HepG2 (cell line): ENCODE measurements at regions not wholly inside any gene's neighbourhood (a gene's known extent, or its start where the extent isn't known, plus 50 kb on each side); places are given as distances from the start of the nearest gene placed in this dataset.

Experiments used
- AHR ChIP-seq: IDR thresholded peaks from 2 replicates; pipeline ENCODE4 v1.6.1; 2018; ENCODE audit warnings: missing genetic modification reagents, missing compliant biosample characterization
- FOSL2 ChIP-seq: sonication (generic); formaldehyde crosslinking; IDR thresholded peaks from 2 replicates; pipeline ENCODE4 v1.4.0; 2020; ENCODE audit warnings: missing genetic modification reagents
- FOXM1 ChIP-seq: sonication (generic); formaldehyde crosslinking; IDR thresholded peaks from 2 replicates; pipeline ENCODE4 v1.5.0; 2020; ENCODE audit warnings: missing genetic modification reagents
- FOXP1 ChIP-seq, 2 experiments: fragments of 450-650 bp in 1 of 2; IDR thresholded peaks; 2 replicates each; pipeline ENCODE4 v1.6.1; 2017 to 2018; ENCODE audit warnings: antibody characterized with exemption in 1 of 2
- GPBP1L1 ChIP-seq: sonication (generic); formaldehyde crosslinking; IDR thresholded peaks from 2 replicates; pipeline ENCODE4 v1.5.0; 2020; ENCODE audit warnings: mild to moderate bottlenecking, missing genetic modification reagents
- HNF1B ChIP-seq: sonication (generic); formaldehyde crosslinking; IDR thresholded peaks from 2 replicates; pipeline ENCODE4 v1.5.1; 2020; ENCODE audit warnings: mild to moderate bottlenecking, moderate library complexity, missing genetic modification reagents
- JDP2 ChIP-seq: sonication (generic); formaldehyde crosslinking; IDR thresholded peaks from 2 replicates; pipeline ENCODE4 v1.8.1; 2022; ENCODE audit warnings: missing genetic modification reagents, borderline replicate concordance
- JUND ChIP-seq: sonication (generic); formaldehyde crosslinking; IDR thresholded peaks from 2 replicates; pipeline ENCODE4 v1.8.0; 2022; ENCODE audit warnings: mild to moderate bottlenecking, missing genetic modification reagents
- NKX3-1 ChIP-seq: sonication (generic); formaldehyde crosslinking; IDR thresholded peaks from 2 replicates; pipeline ENCODE4 v1.5.0; 2020; ENCODE audit warnings: missing genetic modification reagents
- NR2F1 ChIP-seq, 2 experiments: fragments of 450-650 bp in 1 of 2; formaldehyde crosslinking in 1 of 2; IDR thresholded peaks; 2 replicates each; pipeline versions ENCODE4 v1.5.0 to v1.6.1; 2016 to 2020; ENCODE audit warnings: mild to moderate bottlenecking in 1 of 2, missing compliant biosample characterization in 1 of 2, missing genetic modification reagents in 1 of 2, moderate library complexity in 1 of 2
- ONECUT2 ChIP-seq: sonication (generic); formaldehyde crosslinking; IDR thresholded peaks from 2 replicates; pipeline ENCODE4 v1.4.0; 2020; ENCODE audit warnings: missing genetic modification reagents
- PBX2 ChIP-seq: IDR thresholded peaks from 2 replicates; pipeline ENCODE4 v1.6.1; 2016; ENCODE audit warnings: control low read depth
- POGZ ChIP-seq: sonication (generic); formaldehyde crosslinking; IDR thresholded peaks from 2 replicates; pipeline ENCODE4 v1.4.0; 2020; ENCODE audit warnings: mild to moderate bottlenecking, missing genetic modification reagents
- RARG ChIP-seq: sonication (generic); formaldehyde crosslinking; IDR thresholded peaks from 2 replicates; pipeline ENCODE4 v1.4.0; 2020; ENCODE audit warnings: low read depth, mild to moderate bottlenecking, missing genetic modification reagents
- SIN3A ChIP-seq: IDR thresholded peaks from 2 replicates; pipeline ENCODE4 v1.6.1; 2011; ENCODE audit warnings: low read depth, mild to moderate bottlenecking, control low read depth, low read length, borderline replicate concordance
- SP2 ChIP-seq: sonication (generic); formaldehyde crosslinking; IDR thresholded peaks from 2 replicates; pipeline ENCODE4 v1.5.1; 2020; ENCODE audit warnings: mild to moderate bottlenecking, missing genetic modification reagents
- SSRP1 ChIP-seq: IDR thresholded peaks from 2 replicates; pipeline ENCODE4 v1.6.1; 2016; ENCODE audit warnings: control low read depth
- ZBTB2 ChIP-seq: sonication (generic); formaldehyde crosslinking; IDR thresholded peaks from 2 replicates; pipeline ENCODE4 v1.8.0; 2022; ENCODE audit warnings: low read depth, missing genetic modification reagents
- ZMAT5 ChIP-seq: sonication (generic); formaldehyde crosslinking; IDR thresholded peaks from 2 replicates; pipeline ENCODE4 v1.5.0; 2020; ENCODE audit warnings: mild to moderate bottlenecking, low read depth, missing genetic modification reagents, borderline replicate concordance
- ZNF17 ChIP-seq: sonication (generic); formaldehyde crosslinking; IDR thresholded peaks from 2 replicates; pipeline ENCODE4 v1.5.0; 2020; ENCODE audit warnings: mild to moderate bottlenecking, missing genetic modification reagents
- ZNF24 ChIP-seq: fragments of 450-650 bp; IDR thresholded peaks from 2 replicates; pipeline ENCODE4 v1.6.1; 2017; ENCODE audit warnings: antibody characterized with exemption, mild to moderate bottlenecking
- ZNF513 ChIP-seq: sonication (generic); formaldehyde crosslinking; conservative IDR thresholded peaks from 2 replicates; pipeline ENCODE4 v1.5.0; 2020; ENCODE audit warnings: missing genetic modification reagents
- ZNF691 ChIP-seq: sonication (generic); formaldehyde crosslinking; IDR thresholded peaks from 2 replicates; pipeline ENCODE4 v1.4.0; 2020; ENCODE audit warnings: missing genetic modification reagents, low read depth, mild to moderate bottlenecking, borderline replicate concordance
- ZNF761 ChIP-seq: sonication (generic); formaldehyde crosslinking; conservative IDR thresholded peaks from 2 replicates; pipeline ENCODE4 v1.4.0; 2020; ENCODE audit warnings: mild to moderate bottlenecking, missing genetic modification reagents
- ZNF772 ChIP-seq: sonication (generic); formaldehyde crosslinking; IDR thresholded peaks from 2 replicates; pipeline ENCODE4 v1.5.0; 2020; ENCODE audit warnings: mild to moderate bottlenecking, missing genetic modification reagents

GRCh38 chr16:9316615-9317014, 225.2 kb downstream of the HAPSTR1 start (continued):
- TF ChIP-seq NKX3-1 (CRISPR knock-in tag) (no peak), RARG (CRISPR knock-in tag) (no peak), ZNF691 (no peak), SP2 (CRISPR knock-in tag) (no peak), ZNF772 (CRISPR knock-in tag) (peak; percentile 56; the same call in 1 of the 2 replicates), FOXP1 (IDR thresholded peaks at IDR 0.05) (no peak), FOXP1 (CRISPR knock-in tag; IDR thresholded peaks at IDR 0.05) (peak; percentile 61; the same call in 1 of the 2 replicates), POGZ (CRISPR knock-in tag) (no peak), ZNF761 (CRISPR knock-in tag) (no peak), AHR (CRISPR knock-in tag) (no peak), FOXM1 (CRISPR knock-in tag) (no peak), ZBTB2 (CRISPR knock-in tag) (no peak), NR2F1 (CRISPR knock-in tag; IDR thresholded peaks at IDR 0.05) (no peak), ZNF24 (no peak), PBX2 (CRISPR knock-in tag) (no peak), JDP2 (CRISPR knock-in tag) (no peak), SSRP1 (no peak), HNF1B (CRISPR knock-in tag) (peak; percentile 97), FOSL2 (CRISPR knock-in tag) (peak; percentile 82), ONECUT2 (no peak), ZNF17 (CRISPR knock-in tag) (no peak), GPBP1L1 (no peak), ZMAT5 (CRISPR knock-in tag) (no peak), ZNF513 (CRISPR knock-in tag) (no peak), SIN3A (no peak), JUND (CRISPR knock-in tag) (no peak)
